Muscle of leg (tissue), 3 donors: ENCODE measurements at regions not wholly inside any gene's neighbourhood (a gene's known extent, or its start where the extent isn't known, plus 50 kb on each side); places are given as distances from the start of the nearest gene placed in this dataset.

Source experiments
- DNase-seq: peaks from one replicate; pipeline ENCODE4 v3.0.0; 2013
- H3K27ac ChIP-seq: one replicate; pipeline ENCODE4 v1.5.1; 2013; ENCODE audit warnings: mild to moderate bottlenecking, low read length, control low read depth
- H3K27me3 ChIP-seq: one replicate; pipeline ENCODE4 v1.6.1; 2013; ENCODE audit warnings: low read length; ENCODE audit not compliant: control insufficient read depth, insufficient read depth
- H3K36me3 ChIP-seq: one replicate; pipeline ENCODE4 v1.6.1; 2013; ENCODE audit warnings: low read length; ENCODE audit not compliant: control insufficient read depth, insufficient read depth
- H3K4me1 ChIP-seq: one replicate; pipeline ENCODE4 v1.6.1; 2013; ENCODE audit warnings: low read length; ENCODE audit not compliant: control insufficient read depth, insufficient read depth
- H3K4me3 ChIP-seq: one replicate; pipeline ENCODE4 v1.5.1; 2013; ENCODE audit warnings: low read length, control low read depth
- H3K9me3 ChIP-seq: replicated peaks from 2 replicates; pipeline ENCODE4 v1.6.1; 2013; ENCODE audit warnings: low read depth, low read length; ENCODE audit not compliant: control insufficient read depth
- WGBS: methylation state at CpG from one replicate; pipeline ENCODE4 v1.1.5; 2013; ENCODE audit warnings: missing lambda C conversion rate; ENCODE audit not compliant: insufficient coverage; 5-methylcytosine and 5-hydroxymethylcytosine counted together

DNA sequence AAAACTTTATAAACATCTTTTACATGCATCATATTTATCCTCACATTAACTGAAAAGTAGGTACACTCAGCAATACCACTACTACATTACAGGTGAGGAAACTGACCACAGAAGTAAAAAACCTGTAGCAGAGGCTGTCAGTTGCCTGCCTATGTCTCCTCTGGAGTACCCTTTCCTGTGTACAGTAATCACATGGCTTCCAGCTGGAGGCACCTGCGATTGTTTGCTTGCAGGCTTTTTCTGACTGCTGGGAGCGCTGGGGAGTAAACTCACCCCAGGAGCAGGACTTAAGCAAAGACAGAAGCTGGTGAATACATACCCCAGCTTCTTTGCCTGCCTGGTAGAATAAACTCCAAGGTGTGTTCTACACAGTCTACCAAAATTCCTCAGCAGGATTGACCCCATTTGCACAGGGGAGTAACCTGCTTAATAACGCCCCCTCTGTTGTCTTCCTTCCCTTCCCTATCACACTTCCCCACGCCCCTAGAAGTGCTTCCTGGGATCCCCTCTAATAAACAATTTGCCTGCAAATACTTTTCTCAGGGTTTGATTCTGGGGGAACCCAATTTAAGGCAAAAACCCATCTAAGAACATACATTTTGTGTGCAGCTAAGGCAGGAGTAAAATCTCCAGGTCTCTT lies 138.9 kb downstream of the PTH2R start:
- no peak for DNase-seq
- Histone ChIP-seq H3K4me3 (no peak overlapping the region), H3K36me3 (no peaks in the 10 kb centered on the region), H3K9me3 (no peaks in the 10 kb centered on the region), H3K27me3 (no peaks in the 10 kb centered on the region), H3K4me1 (no peaks in the 10 kb centered on the region), H3K27ac (no peak overlapping the region)
- WGBS: 33% methylated on average over 4 of the region's 4 CpGs

GRCh38 chr2:208546107-208546506 lies 139.5 kb downstream of the PTH2R start:
- H3K9me3 ChIP-seq: no peaks in the 10 kb centered on the region
- H3K27me3 ChIP-seq: no peaks in the 10 kb centered on the region
- H3K4me1 ChIP-seq: no peaks in the 10 kb centered on the region
- H3K27ac ChIP-seq: no peak overlapping the region
- no peak overlapping the region for H3K4me3 ChIP-seq
- no CpG with 5 or more reads among the region's 1 CpG for WGBS
- DNase-seq: no peak
- H3K36me3 ChIP-seq: no peaks in the 10 kb centered on the region

GRCh38 chr2:208546860-208547650 lies 140.5 kb downstream of the PTH2R start:
- H3K9me3 ChIP-seq: no peaks in the 10 kb centered on the region
- no peak overlapping the region for H3K27ac ChIP-seq
- no peaks in the 10 kb centered on the region for H3K36me3 ChIP-seq
- WGBS: no CpG with 5 or more reads among the region's 4 CpGs
- DNase-seq: no peak
- H3K27me3 ChIP-seq: no peaks in the 10 kb centered on the region
- H3K4me1 ChIP-seq: no peaks in the 10 kb centered on the region
- no peak overlapping the region for H3K4me3 ChIP-seq

- no CpG with 5 or more reads among the region's 3 CpGs for WGBS
- Histone ChIP-seq H3K36me3 (no peaks in the 10 kb centered on the region), H3K4me3 (no peak overlapping the region), H3K27ac (no peak overlapping the region), H3K27me3 (no peaks in the 10 kb centered on the region), H3K9me3 (no peaks in the 10 kb centered on the region), H3K4me1 (no peaks in the 10 kb centered on the region)
- no peak for DNase-seq
Observed at GRCh38 chr2:208548700-208549099, 142.1 kb downstream of the PTH2R start.

DNA sequence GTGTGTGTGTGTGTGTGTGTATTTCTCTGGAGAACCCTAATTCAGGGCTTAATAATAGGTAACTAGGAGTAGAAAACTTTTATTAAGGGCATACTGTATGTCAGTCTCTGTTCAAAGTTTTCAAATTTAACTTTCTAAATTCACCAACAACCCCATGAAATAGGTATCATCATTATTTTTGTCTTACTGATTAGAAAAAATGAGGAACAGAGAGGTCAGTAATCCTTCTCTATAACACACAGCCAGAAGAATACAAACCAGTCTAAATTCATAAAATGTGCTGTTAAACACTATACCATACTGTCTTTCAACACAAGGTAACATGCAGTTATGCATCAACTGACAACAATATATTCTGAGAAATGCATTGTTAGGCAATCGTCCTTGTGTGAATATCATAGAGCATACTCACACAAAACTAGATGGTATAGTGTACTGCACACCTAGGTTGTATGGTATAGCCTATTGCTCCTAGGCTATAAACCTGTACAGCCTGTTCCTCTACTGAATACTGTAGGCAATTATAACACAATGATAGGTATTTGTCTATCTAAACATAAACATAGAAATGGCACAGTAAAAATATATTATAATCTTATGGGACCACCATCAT lies 143.1 kb downstream of the PTH2R start:
- WGBS: no CpG with 5 or more reads among the region's 1 CpG
- H3K27ac ChIP-seq: no peak overlapping the region
- H3K4me3 ChIP-seq: no peak overlapping the region
- H3K36me3 ChIP-seq: no peaks in the 10 kb centered on the region
- no peak for DNase-seq
- no peaks in the 10 kb centered on the region for H3K27me3 ChIP-seq
- H3K9me3 ChIP-seq: no peaks in the 10 kb centered on the region
- no peaks in the 10 kb centered on the region for H3K4me1 ChIP-seq

- no peak overlapping the region for H3K27ac ChIP-seq
- WGBS: no CpG with 5 or more reads among the region's 1 CpG
- H3K36me3 ChIP-seq: no peaks in the 10 kb centered on the region
- no peaks in the 10 kb centered on the region for H3K27me3 ChIP-seq
- no peaks in the 10 kb centered on the region for H3K4me1 ChIP-seq
- DNase-seq: no peak
- no peaks in the 10 kb centered on the region for H3K9me3 ChIP-seq
- no peak overlapping the region for H3K4me3 ChIP-seq
Observed at GRCh38 chr2:208552943-208553342, 146.4 kb downstream of the PTH2R start.

GRCh38 chr2:208556983-208557484 lies 150.4 kb downstream of the PTH2R start:
- no peak overlapping the region for H3K4me3 ChIP-seq
- H3K27me3 ChIP-seq: no peaks in the 10 kb centered on the region
- 74% methylated on average over 2 of the region's 3 CpGs for WGBS
- H3K36me3 ChIP-seq: no peaks in the 10 kb centered on the region
- no peaks in the 10 kb centered on the region for H3K9me3 ChIP-seq
- H3K27ac ChIP-seq: no peak overlapping the region
- peak; percentile 4 for DNase-seq
- no peaks in the 10 kb centered on the region for H3K4me1 ChIP-seq

GRCh38 chr2:208565690-208566416 lies 159.3 kb downstream of the PTH2R start:
- Histone ChIP-seq H3K27ac (no peak overlapping the region), H3K36me3 (no peaks in the 10 kb centered on the region), H3K4me1 (no peaks in the 10 kb centered on the region), H3K4me3 (no peak overlapping the region), H3K27me3 (no peaks in the 10 kb centered on the region), H3K9me3 (no peaks in the 10 kb centered on the region)
- WGBS: 88% methylated on average over 1 of the region's 8 CpGs
- no peak for DNase-seq

- Histone ChIP-seq H3K27me3 (no peaks in the 10 kb centered on the region), H3K27ac (no peak overlapping the region), H3K36me3 (no peaks in the 10 kb centered on the region), H3K9me3 (no peaks in the 10 kb centered on the region), H3K4me1 (no peaks in the 10 kb centered on the region), H3K4me3 (no peak overlapping the region)
- DNase-seq: no peak
- 80% methylated on average over 1 of the region's 3 CpGs for WGBS
Observed at GRCh38 chr2:208568203-208568602, 161.6 kb downstream of the PTH2R start.

DNA sequence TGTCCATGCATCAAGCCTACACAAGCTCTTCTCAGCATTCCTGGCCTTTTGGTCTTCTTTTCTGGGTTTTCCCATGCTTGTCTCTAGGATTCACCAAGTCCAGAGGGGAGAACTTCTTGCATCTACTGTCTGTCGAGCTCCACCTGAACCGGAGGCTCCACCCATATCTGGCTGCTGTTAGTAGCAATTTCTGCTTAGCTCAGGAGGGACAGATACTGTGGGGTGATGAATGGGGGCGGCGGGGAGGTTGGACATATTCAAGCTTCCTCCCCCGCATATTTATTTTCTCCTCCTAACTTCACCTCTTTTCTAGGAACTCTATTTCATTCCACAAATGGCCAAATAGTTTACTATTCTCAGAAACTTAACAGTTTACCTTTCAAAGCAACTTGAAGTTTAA lies 163.5 kb downstream of the PTH2R start:
- 93% methylated on average over 2 of the region's 5 CpGs for WGBS
- no peaks in the 10 kb centered on the region for H3K9me3 ChIP-seq
- no peak overlapping the region for H3K27ac ChIP-seq
- H3K36me3 ChIP-seq: no peaks in the 10 kb centered on the region
- no peak overlapping the region for H3K4me3 ChIP-seq
- H3K27me3 ChIP-seq: no peaks in the 10 kb centered on the region
- DNase-seq: no peak
- H3K4me1 ChIP-seq: no peaks in the 10 kb centered on the region
